Osteoblast (primary cell): ENCODE measurements at regions not wholly inside any gene's neighbourhood (a gene's known extent, or its start where the extent isn't known, plus 50 kb on each side); places are given as distances from the start of the nearest gene placed in this dataset.

Experiments used
- DNase-seq: peaks from one replicate; pipeline ENCODE4 v3.0.0; 2011; ENCODE audit warnings: low spot score, mixed read lengths; ENCODE audit not compliant: insufficient read length; ENCODE audit errors: missing footprints
- H2AFZ ChIP-seq: 2 replicates; pipeline ENCODE4 v1.6.0; 2011; ENCODE audit warnings: mild to moderate bottlenecking, low read length
- H3K27ac ChIP-seq: 2 replicates; pipeline ENCODE4 v1.5.1; 2011; ENCODE audit warnings: mild to moderate bottlenecking, low read depth, low read length, moderate library complexity
- H3K27me3 ChIP-seq: 2 replicates; pipeline ENCODE4 v1.6.0; 2012; ENCODE audit warnings: mild to moderate bottlenecking, control low read depth, inconsistent platforms, low read length, moderate library complexity; ENCODE audit not compliant: insufficient read depth
- H3K36me3 ChIP-seq: 2 replicates; pipeline ENCODE4 v1.5.1; 2011; ENCODE audit warnings: mild to moderate bottlenecking, low read length, control low read depth, moderate library complexity; ENCODE audit not compliant: insufficient read depth
- H3K4me1 ChIP-seq: 2 replicates; pipeline ENCODE4 v1.5.1; 2011; ENCODE audit warnings: mild to moderate bottlenecking, low read length, control low read depth, moderate library complexity; ENCODE audit not compliant: insufficient read depth
- H3K4me2 ChIP-seq: 2 replicates; pipeline ENCODE4 v1.6.0; 2011; ENCODE audit warnings: mild to moderate bottlenecking, low read length; ENCODE audit not compliant: insufficient read depth
- H3K4me3 ChIP-seq: fragments of 200-600 bp; sonication (generic); 3 replicates; pipeline ENCODE4 v1.5.1; 2012; ENCODE audit warnings: mild to moderate bottlenecking, low read length, inconsistent platforms; ENCODE audit not compliant: insufficient read depth
- H3K79me2 ChIP-seq: 2 replicates; pipeline ENCODE4 v1.6.0; 2012; ENCODE audit warnings: mild to moderate bottlenecking, low read length, control low read depth, inconsistent platforms; ENCODE audit not compliant: insufficient read depth
- H3K9me3 ChIP-seq: 2 replicates; pipeline ENCODE4 v1.5.1; 2011; ENCODE audit warnings: low read depth, low read length, control low read depth
- H4K20me1 ChIP-seq: 2 replicates; pipeline ENCODE4 v1.6.0; 2012; ENCODE audit warnings: mild to moderate bottlenecking, low read length, control low read depth; ENCODE audit not compliant: insufficient read depth
- TF ChIP-seq, protein P1 (sequence below): IDR thresholded peaks from 2 replicates; pipeline ENCODE4 v1.5.1; 2011; ENCODE audit warnings: mild to moderate bottlenecking, low read depth, low read length, moderate library complexity; ENCODE audit errors: extremely low read depth

GRCh38 chr14:97584528-97584927, 787.3 kb downstream of the VRK1 start:
- Histone ChIP-seq H3K79me2 (no peaks in the 10 kb centered on the region), H3K4me1 (no peaks in the 10 kb centered on the region), H3K4me2 (no peak overlapping the region), H4K20me1 (no peaks in the 10 kb centered on the region), H2AFZ (no peak overlapping the region), H3K4me3 (no peak overlapping the region), H3K9me3 (no peaks in the 10 kb centered on the region), H3K36me3 (no peaks in the 10 kb centered on the region), H3K27me3 (no peaks in the 10 kb centered on the region), H3K27ac (no peak overlapping the region)
- DNase-seq = no peak
- TF ChIP-seq, protein P1, sequence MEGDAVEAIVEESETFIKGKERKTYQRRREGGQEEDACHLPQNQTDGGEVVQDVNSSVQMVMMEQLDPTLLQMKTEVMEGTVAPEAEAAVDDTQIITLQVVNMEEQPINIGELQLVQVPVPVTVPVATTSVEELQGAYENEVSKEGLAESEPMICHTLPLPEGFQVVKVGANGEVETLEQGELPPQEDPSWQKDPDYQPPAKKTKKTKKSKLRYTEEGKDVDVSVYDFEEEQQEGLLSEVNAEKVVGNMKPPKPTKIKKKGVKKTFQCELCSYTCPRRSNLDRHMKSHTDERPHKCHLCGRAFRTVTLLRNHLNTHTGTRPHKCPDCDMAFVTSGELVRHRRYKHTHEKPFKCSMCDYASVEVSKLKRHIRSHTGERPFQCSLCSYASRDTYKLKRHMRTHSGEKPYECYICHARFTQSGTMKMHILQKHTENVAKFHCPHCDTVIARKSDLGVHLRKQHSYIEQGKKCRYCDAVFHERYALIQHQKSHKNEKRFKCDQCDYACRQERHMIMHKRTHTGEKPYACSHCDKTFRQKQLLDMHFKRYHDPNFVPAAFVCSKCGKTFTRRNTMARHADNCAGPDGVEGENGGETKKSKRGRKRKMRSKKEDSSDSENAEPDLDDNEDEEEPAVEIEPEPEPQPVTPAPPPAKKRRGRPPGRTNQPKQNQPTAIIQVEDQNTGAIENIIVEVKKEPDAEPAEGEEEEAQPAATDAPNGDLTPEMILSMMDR = no peak

DNA sequence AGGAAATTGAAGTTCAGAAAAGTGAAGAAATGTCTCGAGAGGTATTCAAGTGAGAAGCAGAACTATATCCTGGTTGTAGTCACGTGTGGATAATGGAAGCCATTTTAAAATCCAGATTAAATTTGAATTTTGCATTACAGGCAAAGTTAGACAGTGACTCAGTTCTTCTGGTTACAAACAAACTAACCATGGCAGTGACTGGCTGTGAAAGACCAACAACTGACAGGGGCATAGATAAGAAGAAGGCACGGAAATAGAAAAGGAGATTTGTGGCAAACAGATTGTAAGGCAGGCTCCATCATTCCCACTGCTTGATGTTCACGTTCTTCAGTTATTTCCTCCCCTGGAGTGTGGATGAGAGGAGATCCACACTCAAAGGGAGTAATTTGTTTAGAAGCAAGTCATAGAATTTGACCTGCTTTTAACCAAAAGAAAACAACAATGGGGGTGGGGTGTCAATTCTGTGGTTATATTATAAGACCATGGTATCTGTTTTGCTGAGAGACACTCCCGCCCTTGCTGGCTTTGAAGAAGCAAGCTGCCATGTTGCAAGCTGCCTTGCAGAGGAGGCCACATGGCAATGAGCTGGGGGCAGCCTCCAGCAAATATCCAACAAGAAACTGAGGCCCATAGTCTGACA, 795.3 kb downstream of the VRK1 start:
- no peaks in the 10 kb centered on the region for H3K27me3 ChIP-seq
- no peaks in the 10 kb centered on the region for H3K79me2 ChIP-seq
- H4K20me1 ChIP-seq = no peaks in the 10 kb centered on the region
- no peaks in the 10 kb centered on the region for H3K9me3 ChIP-seq
- H3K4me1 ChIP-seq = no peaks in the 10 kb centered on the region
- H3K27ac ChIP-seq = no peak overlapping the region
- no peak for DNase-seq
- no peak overlapping the region for H2AFZ ChIP-seq
- TF ChIP-seq, protein P1 = no peak
- H3K4me3 ChIP-seq = no peak overlapping the region
- H3K4me2 ChIP-seq = no peak overlapping the region
- H3K36me3 ChIP-seq = no peaks in the 10 kb centered on the region

GRCh38 chr14:97594306-97594705, 797.1 kb downstream of the VRK1 start:
- no peak overlapping the region for H3K4me2 ChIP-seq
- TF ChIP-seq, protein P1 = no peak

GRCh38 chr14:97602438-97603117, 805.4 kb downstream of the VRK1 start:
- Histone ChIP-seq H3K4me3 (no peak overlapping the region), H3K4me1 (no peaks in the 10 kb centered on the region), H3K4me2 (no peak overlapping the region), H4K20me1 (no peaks in the 10 kb centered on the region), H3K9me3 (peaks cover 4% of the 10 kb centered on the region), H3K27ac (no peak overlapping the region), H3K27me3 (no peaks in the 10 kb centered on the region), H3K36me3 (no peaks in the 10 kb centered on the region), H3K79me2 (no peaks in the 10 kb centered on the region), H2AFZ (no peak overlapping the region)
- DNase-seq = no peak
- TF ChIP-seq, protein P1 = no peak

More at GRCh38 chr14:97594306-97594705, 797.1 kb downstream of the VRK1 start:
- Histone ChIP-seq H3K79me2 (no peaks in the 10 kb centered on the region), H3K9me3 (no peaks in the 10 kb centered on the region), H3K27me3 (no peaks in the 10 kb centered on the region), H3K4me3 (no peak overlapping the region), H2AFZ (no peak overlapping the region), H3K4me1 (no peaks in the 10 kb centered on the region), H3K36me3 (no peaks in the 10 kb centered on the region), H4K20me1 (no peaks in the 10 kb centered on the region), H3K27ac (no peak overlapping the region)
- no peak for DNase-seq
